ENCODE measurements at regions not wholly inside any gene's neighbourhood (a gene's known extent, or its start where the extent isn't known, plus 50 kb on each side); places are given as distances from the start of the nearest gene placed in this dataset.
"Not testable (repeated sequence)": the region's sequence is repeated elsewhere in the genome, so short reads cannot be mapped to it uniquely, and the experiment has no call there.

GRCh38 chr15:30719363-30719762 lies 93.4 kb downstream of the ARHGAP11B start:
- TF ChIP-seq CTCF, EP300, POLR2A, POLR2AphosphoS5 (IDR thresholded peaks at IDR 0.05): not testable (repeated sequence)

All from stomach (tissue), 4 donors.